ENCODE measurements at regions not wholly inside any gene's neighbourhood (a gene's known extent, or its start where the extent isn't known, plus 50 kb on each side); places are given as distances from the start of the nearest gene placed in this dataset.

DNA sequence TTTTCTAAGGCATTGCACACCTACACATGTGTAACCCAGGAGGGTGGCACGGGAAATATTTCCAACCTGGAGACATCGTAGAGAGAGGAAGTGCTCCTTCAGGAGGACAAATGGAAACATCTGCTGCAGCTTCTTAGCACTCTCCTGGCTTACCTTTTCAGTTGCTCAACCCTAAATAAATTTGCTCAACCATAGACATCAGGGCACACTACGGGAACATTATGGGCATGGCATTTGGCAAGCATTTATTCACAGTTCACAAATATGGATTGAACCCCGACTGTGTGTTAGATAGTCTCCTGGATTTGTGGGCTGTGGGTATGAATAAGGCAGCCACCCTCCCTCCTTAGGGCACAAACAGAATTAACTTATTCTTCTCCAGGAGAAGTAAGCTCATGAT is 118.7 kb downstream of the SOX4 start:
- TF ChIP-seq, protein P1, sequence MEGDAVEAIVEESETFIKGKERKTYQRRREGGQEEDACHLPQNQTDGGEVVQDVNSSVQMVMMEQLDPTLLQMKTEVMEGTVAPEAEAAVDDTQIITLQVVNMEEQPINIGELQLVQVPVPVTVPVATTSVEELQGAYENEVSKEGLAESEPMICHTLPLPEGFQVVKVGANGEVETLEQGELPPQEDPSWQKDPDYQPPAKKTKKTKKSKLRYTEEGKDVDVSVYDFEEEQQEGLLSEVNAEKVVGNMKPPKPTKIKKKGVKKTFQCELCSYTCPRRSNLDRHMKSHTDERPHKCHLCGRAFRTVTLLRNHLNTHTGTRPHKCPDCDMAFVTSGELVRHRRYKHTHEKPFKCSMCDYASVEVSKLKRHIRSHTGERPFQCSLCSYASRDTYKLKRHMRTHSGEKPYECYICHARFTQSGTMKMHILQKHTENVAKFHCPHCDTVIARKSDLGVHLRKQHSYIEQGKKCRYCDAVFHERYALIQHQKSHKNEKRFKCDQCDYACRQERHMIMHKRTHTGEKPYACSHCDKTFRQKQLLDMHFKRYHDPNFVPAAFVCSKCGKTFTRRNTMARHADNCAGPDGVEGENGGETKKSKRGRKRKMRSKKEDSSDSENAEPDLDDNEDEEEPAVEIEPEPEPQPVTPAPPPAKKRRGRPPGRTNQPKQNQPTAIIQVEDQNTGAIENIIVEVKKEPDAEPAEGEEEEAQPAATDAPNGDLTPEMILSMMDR (IDR thresholded peaks at IDR 0.05): no peak
- no peak for TF ChIP-seq POLR2A (IDR thresholded peaks at IDR 0.05)

Data from heart left ventricle (tissue), 13 donors.